HepG2 (cell line): ENCODE measurements at regions not wholly inside any gene's neighbourhood (a gene's known extent, or its start where the extent isn't known, plus 50 kb on each side); places are given as distances from the start of the nearest gene placed in this dataset.

Experiments
- ATAC-seq: fragments of 200-7000 bp; cut with Tn5 transposase; 3 replicates; pipeline ENCODE4 v1.9.1; 2020; ENCODE audit warnings: mild to moderate bottlenecking, moderate library complexity
- BruUV-seq: library from RNA; stranded (reverse); fragments of 400-500 nt; replicated peaks from 2 replicates; lab custom pipeline; 2021; lab: Mats Ljungman, UMichigan
- CTCF ChIA-PET: fragments of 300-600 bp; formaldehyde crosslinking; extraction: SDS; loops from one replicate; lab custom pipeline; 2021; ENCODE audit warnings: low total read pairs, inconsistent platforms, low intra/inter-chr PET ratio; lab: Yijun Ruan, JAX
- POLR2A ChIA-PET: fragments of 350-600 bp; sonication (Branson Sonifier 250); formaldehyde crosslinking; loops from one replicate; lab custom pipeline; 2020; ENCODE audit warnings: antibody characterized with exemption, inconsistent platforms; lab: Yijun Ruan, JAX
- DNase-seq: peaks from one replicate; pipeline ENCODE4 v3.0.0-alpha.2; 2015; ENCODE audit warnings: low spot score
- FAIRE-seq: peaks from 3 replicates; lab custom pipeline; 2011; peaks lifted over from hg19 to GRCh38; lab: Jason Lieb, UNC
- H2AFZ ChIP-seq: one replicate; pipeline ENCODE4 v1.6.1; 2011; ENCODE audit warnings: low read length, inconsistent platforms
- H3K27ac ChIP-seq: fragments of 300-600 bp; 3 replicates; pipeline ENCODE4 v1.8.0; 2011; ENCODE audit warnings: mixed run types, mild to moderate bottlenecking, mixed read lengths, low read length, inconsistent platforms; ENCODE audit not compliant: insufficient read depth; ENCODE audit errors: extremely low read length
- H3K27me3 ChIP-seq, 2 experiments: fragments of 200-600 bp in 1 of 2; 2 replicates in 1 of 2; 3 replicates in 1 of 2; pipeline versions ENCODE4 v1.6.0 to v1.8.0; 2011; ENCODE audit warnings: low read length in 2 of 2, mild to moderate bottlenecking in 2 of 2, moderate library complexity in 2 of 2, inconsistent platforms in 1 of 2; ENCODE audit not compliant: insufficient read depth in 2 of 2, control insufficient read depth in 1 of 2
- H3K36me3 ChIP-seq, 2 experiments: fragments of 200-600 bp in 1 of 2; replicated peaks in 1 of 2; 2 replicates in 1 of 2; 3 replicates in 1 of 2; pipeline versions ENCODE4 v1.5.1 to v1.8.0; 2011; ENCODE audit warnings: low read length in 2 of 2, inconsistent platforms in 1 of 2; ENCODE audit not compliant: insufficient read depth in 2 of 2, control insufficient read depth in 1 of 2
- H3K4me1 ChIP-seq: 2 replicates; pipeline ENCODE4 v1.5.1; 2012; ENCODE audit warnings: low read length, inconsistent platforms; ENCODE audit not compliant: insufficient read depth
- H3K4me2 ChIP-seq: 2 replicates; pipeline ENCODE4 v1.6.0; 2011; ENCODE audit warnings: low read depth, low read length, inconsistent platforms
- H3K4me3 ChIP-seq, 3 experiments: fragments of 200-600 bp in 1 of 3; sonication (generic), shearing (Covaris generic) in 1 of 3; replicated peaks in 1 of 3; 2 replicates each; pipeline ENCODE4 v1.5.1; 2011 to 2016; ENCODE audit warnings: low read length in 3 of 3, inconsistent platforms in 2 of 3, low read depth in 2 of 3, mild to moderate bottlenecking in 2 of 3, control low read depth in 1 of 3, mixed read lengths in 1 of 3; ENCODE audit not compliant: insufficient read depth in 1 of 3
- H3K79me2 ChIP-seq: one replicate; pipeline ENCODE4 v1.6.1; 2011; ENCODE audit warnings: low read length, inconsistent platforms; ENCODE audit not compliant: insufficient read depth
- H3K9ac ChIP-seq: 2 replicates; pipeline ENCODE4 v1.6.0; 2011; ENCODE audit warnings: mild to moderate bottlenecking, low read depth, low read length, inconsistent platforms; ENCODE audit not compliant: insufficient read depth
- H3K9me3 ChIP-seq: 2 replicates; pipeline ENCODE4 v1.5.1; 2012; ENCODE audit warnings: mild to moderate bottlenecking, low read length
- H4K20me1 ChIP-seq: 2 replicates; pipeline ENCODE4 v1.6.0; 2011; ENCODE audit warnings: inconsistent platforms, mild to moderate bottlenecking, low read length, moderate library complexity; ENCODE audit not compliant: insufficient read depth
- CREB1 ChIP-seq, 2 experiments: fragments of 450-650 bp in 1 of 2; IDR thresholded peaks; 2 replicates each; pipeline ENCODE4 v1.6.1; 2016 to 2017; ENCODE audit warnings: control low read depth in 1 of 2, mild to moderate bottlenecking in 1 of 2, missing compliant biosample characterization in 1 of 2, missing genetic modification characterization in 1 of 2
- JUN ChIP-seq: sonication (generic); formaldehyde crosslinking; IDR thresholded peaks from 2 replicates; pipeline ENCODE4 v1.4.0; 2020; ENCODE audit warnings: mild to moderate bottlenecking, missing genetic modification reagents
- NKX3-1 ChIP-seq: sonication (generic); formaldehyde crosslinking; IDR thresholded peaks from 2 replicates; pipeline ENCODE4 v1.5.0; 2020; ENCODE audit warnings: missing genetic modification reagents
- PHB2 ChIP-seq: fragments of 450-650 bp; IDR thresholded peaks from 2 replicates; pipeline ENCODE4 v1.6.1; 2018; ENCODE audit not compliant: partially characterized antibody
- RFXANK ChIP-seq: IDR thresholded peaks from 2 replicates; pipeline ENCODE4 v1.6.1; 2016
- TBX2 ChIP-seq: sonication (generic); formaldehyde crosslinking; IDR thresholded peaks from 2 replicates; pipeline ENCODE4 v1.5.0; 2020; ENCODE audit warnings: missing genetic modification reagents, mild to moderate bottlenecking, borderline replicate concordance
- ZBTB8A ChIP-seq: sonication (generic); formaldehyde crosslinking; IDR thresholded peaks from 2 replicates; pipeline ENCODE4 v1.4.0; 2020; ENCODE audit warnings: mild to moderate bottlenecking, low read depth, missing genetic modification reagents, borderline replicate concordance
- ZFAT ChIP-seq: sonication (generic); formaldehyde crosslinking; conservative IDR thresholded peaks from 2 replicates; pipeline ENCODE4 v1.8.1; 2023; ENCODE audit warnings: missing genetic modification reagents, inconsistent platforms
- ZNF230 ChIP-seq: sonication (generic); formaldehyde crosslinking; IDR thresholded peaks from 2 replicates; pipeline ENCODE4 v1.4.0; 2020; ENCODE audit warnings: mild to moderate bottlenecking, missing genetic modification reagents
- ZNF251 ChIP-seq: sonication (generic); formaldehyde crosslinking; IDR thresholded peaks from 2 replicates; pipeline ENCODE4 v1.9.0; 2021; ENCODE audit warnings: mild to moderate bottlenecking, missing genetic modification reagents
- ZNF296 ChIP-seq: sonication (generic); formaldehyde crosslinking; conservative IDR thresholded peaks from 2 replicates; pipeline ENCODE4 v1.5.0; 2020; ENCODE audit warnings: mild to moderate bottlenecking, missing genetic modification reagents
- ZNF333 ChIP-seq: sonication (generic); formaldehyde crosslinking; IDR thresholded peaks from 2 replicates; pipeline ENCODE4 v1.4.0; 2020; ENCODE audit warnings: mild to moderate bottlenecking, missing genetic modification reagents, borderline replicate concordance
- ZNF768 ChIP-seq: sonication (generic); formaldehyde crosslinking; IDR thresholded peaks from 2 replicates; pipeline ENCODE4 v1.4.0; 2020; ENCODE audit warnings: missing genetic modification reagents
- ZNF816 ChIP-seq: sonication (generic); formaldehyde crosslinking; IDR thresholded peaks from 2 replicates; pipeline ENCODE4 v1.8.0; 2022; ENCODE audit warnings: missing genetic modification reagents, mild to moderate bottlenecking, borderline replicate concordance
- WGBS: methylation state at CpG from one replicate; pipeline ENCODE4 v1.1.6; 2017; ENCODE audit warnings: low lambda C conversion rate; 5-methylcytosine and 5-hydroxymethylcytosine counted together
- in situ Hi-C: cut with HindIII; loops from 2 replicates; pipeline ENCODE4 v1.10.0; 2017; ENCODE audit warnings: low pct_unique_long_range_greater_than_20kb; ENCODE audit not compliant: extremely low pct_ligation_motif_present
- intact Hi-C: fragments of 100-400 bp; cut with micrococcal nuclease; formaldehyde crosslinking; loops from one replicate; pipeline ENCODE4 v1.10.0; 2022; ENCODE audit not compliant: unreplicated experiment

GRCh38 chr4:124133753-124134152 lies 578.8 kb downstream of the ANKRD50 start:
- no peaks in the 10 kb centered on the region for H3K36me3 ChIP-seq
- CTCF ChIA-PET, result no interaction called here
- no peak for DNase-seq
- TF ChIP-seq ZFAT (CRISPR knock-in tag) (no peak), PHB2 (no peak), ZBTB8A (CRISPR knock-in tag) (no peak)
- H3K27ac ChIP-seq, result no peak overlapping the region
- no peak overlapping the region for H3K4me2 ChIP-seq
- H3K9me3 ChIP-seq, result peaks cover 15% of the 10 kb centered on the region
- no peaks in the 10 kb centered on the region for H3K4me1 ChIP-seq
- H3K4me3 ChIP-seq, result no peak overlapping the region
- in situ Hi-C loops (no loop called here), intact Hi-C loops (no loop called here)
- H3K9ac ChIP-seq, result no peak overlapping the region
- ATAC-seq, result no peak
- WGBS, result 7% methylated on average over 1 of the region's 1 CpG
- no peak for FAIRE-seq
- H3K79me2 ChIP-seq, result no peaks in the 10 kb centered on the region
- H4K20me1 ChIP-seq, result no peaks in the 10 kb centered on the region
- H2AFZ ChIP-seq, result no peak overlapping the region
- no TSS peak for BruUV-seq
- H3K27me3 ChIP-seq, result no peaks in the 10 kb centered on the region
- POLR2A ChIA-PET, result no interaction called here

GRCh38 chr4:124135409-124135813 lies 577.1 kb downstream of the ANKRD50 start:
- H3K36me3 ChIP-seq, result no peaks in the 10 kb centered on the region
- FAIRE-seq (no peak), DNase-seq (no peak), ATAC-seq (no peak)
- no peak overlapping the region for H3K4me2 ChIP-seq
- no TSS peak for BruUV-seq
- H3K4me3 ChIP-seq, result no peak overlapping the region
- intact Hi-C loops (no loop called here), in situ Hi-C loops (no loop called here)
- CTCF ChIA-PET, result no interaction called here
- POLR2A ChIA-PET, result no interaction called here
- no peak overlapping the region for H3K9ac ChIP-seq
- H2AFZ ChIP-seq, result no peak overlapping the region
- no peaks in the 10 kb centered on the region for H3K27me3 ChIP-seq
- H4K20me1 ChIP-seq, result no peaks in the 10 kb centered on the region
- 5% methylated on average over 1 of the region's 1 CpG for WGBS
- no peaks in the 10 kb centered on the region for H3K4me1 ChIP-seq
- no peak overlapping the region for H3K27ac ChIP-seq
- TF ChIP-seq ZNF230 (CRISPR knock-in tag), result no peak
- TF ChIP-seq RFXANK (CRISPR knock-in tag), result no peak
- no peak for TF ChIP-seq ZNF768 (CRISPR knock-in tag)
- TF ChIP-seq CREB1 (IDR thresholded peaks at IDR 0.05), result no peak
- TF ChIP-seq CREB1 (CRISPR knock-in tag; IDR thresholded peaks at IDR 0.05), result no peak
- TF ChIP-seq ZNF251 (CRISPR knock-in tag), result no peak
- no peak for TF ChIP-seq TBX2 (CRISPR knock-in tag)
- no peak for TF ChIP-seq ZNF816 (CRISPR knock-in tag)
- no peak for TF ChIP-seq NKX3-1 (CRISPR knock-in tag)
- no peak for TF ChIP-seq ZNF333 (CRISPR knock-in tag)
- TF ChIP-seq JUN, result no peak
- TF ChIP-seq ZNF296, result no peak
- no peaks in the 10 kb centered on the region for H3K79me2 ChIP-seq
- peaks cover 15% of the 10 kb centered on the region for H3K9me3 ChIP-seq
